ENCODE measurements at regions not wholly inside any gene's neighbourhood (a gene's known extent, or its start where the extent isn't known, plus 50 kb on each side); places are given as distances from the start of the nearest gene placed in this dataset.

- no peak for TF ChIP-seq BRD9 (IDR thresholded peaks at IDR 0.05; ENCODE audit: low read depth, partially characterized antibody)
- no peak for TF ChIP-seq PURB (CRISPR knock-in tag; IDR thresholded peaks at IDR 0.05; ENCODE audit: low read depth)
- no peak for TF ChIP-seq MGA (IDR thresholded peaks at IDR 0.05)
- TF ChIP-seq PTTG1 (tag; IDR thresholded peaks at IDR 0.05; ENCODE audit: low read depth), result no peak
- no peak for TF ChIP-seq BCOR (IDR thresholded peaks at IDR 0.05)
- TF ChIP-seq RBM17 (IDR thresholded peaks at IDR 0.05; ENCODE audit: borderline replicate concordance, low read depth, low read length), result no peak
- TF ChIP-seq CCNT2 (IDR thresholded peaks at IDR 0.05; ENCODE audit: borderline replicate concordance, extremely low read depth, insufficient read length, low read depth, low read length), result no peak
- TF ChIP-seq HOXB6 (CRISPR knock-in tag; IDR thresholded peaks at IDR 0.05; ENCODE audit: borderline replicate concordance), result no peak
- 0 out of 2 replicates have a peak, but pooled peaks have one; percentile 24 for TF ChIP-seq EHMT2 (IDR thresholded peaks at IDR 0.05)
- no peak for TF ChIP-seq LEF1 (IDR thresholded peaks at IDR 0.05)
- TF ChIP-seq DEAF1 (CRISPR knock-in tag; IDR thresholded peaks at IDR 0.05), result peak; percentile 73
Measured at GRCh38 chr12:47021298-47021697, 58.1 kb upstream of the PCED1B start (continued).

Data from K562 (cell line).